Stimulated activated naive CD8-positive, alpha-beta T cell treated with anti-CD3 and anti-CD28 coated beads, Interleukin-15, amount 100 ng/mL, for 72 hours (primary cell): ENCODE measurements at regions not wholly inside any gene's neighbourhood (a gene's known extent, or its start where the extent isn't known, plus 50 kb on each side); places are given as distances from the start of the nearest gene placed in this dataset.

Experiments used
- ATAC-seq: fragments of 150-1000 bp; cut with Tn5 transposase; 2 replicates; pipeline ENCODE4 v1.10.0; 2021; ENCODE audit warnings: mild to moderate bottlenecking, moderate library complexity
- DNase-seq, 2 donors: peaks; one replicate each; pipeline ENCODE4 v3.0.0; 2021 to 2022
- H3K27ac Mint-ChIP-seq, 2 donors: one replicate each; pipeline ENCODE4 v1.8.0; 2022; ENCODE audit warnings: mild to moderate bottlenecking in 2 of 2, mixed read lengths in 2 of 2, moderate library complexity in 2 of 2
- H3K27me3 Mint-ChIP-seq: one replicate; pipeline ENCODE4 v1.8.0; 2022; ENCODE audit warnings: mixed read lengths
- H3K4me1 Mint-ChIP-seq: one replicate; pipeline ENCODE4 v1.8.0; 2022; ENCODE audit warnings: mild to moderate bottlenecking, mixed read lengths
- H3K4me3 Mint-ChIP-seq, 2 donors: one replicate each; pipeline ENCODE4 v1.8.0; 2022; ENCODE audit warnings: mild to moderate bottlenecking in 2 of 2, mixed read lengths in 2 of 2, moderate library complexity in 1 of 2
- H3K9me3 Mint-ChIP-seq, 2 donors: one replicate each; pipeline ENCODE4 v1.8.0; 2022; ENCODE audit warnings: mixed read lengths in 2 of 2

DNA sequence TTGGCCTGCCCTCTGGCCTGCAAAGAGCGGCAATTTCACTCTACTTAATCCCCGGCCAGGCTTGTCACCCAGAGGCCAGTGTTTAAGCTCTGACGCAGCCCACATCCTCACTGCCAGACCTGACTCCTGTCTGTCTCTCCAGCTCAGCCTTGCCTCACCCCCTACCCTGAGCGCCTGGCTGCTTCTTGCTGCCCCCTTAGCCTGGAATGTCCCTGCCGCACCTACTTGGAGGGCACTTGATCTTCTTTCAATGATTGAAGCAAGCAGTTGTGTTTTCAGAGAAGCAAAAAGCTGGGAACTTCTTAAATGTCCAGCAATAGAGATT, 87.4 kb upstream of the ZBTB40 start:
- H3K4me3 Mint-ChIP-seq = no peak overlapping the region

DNA sequence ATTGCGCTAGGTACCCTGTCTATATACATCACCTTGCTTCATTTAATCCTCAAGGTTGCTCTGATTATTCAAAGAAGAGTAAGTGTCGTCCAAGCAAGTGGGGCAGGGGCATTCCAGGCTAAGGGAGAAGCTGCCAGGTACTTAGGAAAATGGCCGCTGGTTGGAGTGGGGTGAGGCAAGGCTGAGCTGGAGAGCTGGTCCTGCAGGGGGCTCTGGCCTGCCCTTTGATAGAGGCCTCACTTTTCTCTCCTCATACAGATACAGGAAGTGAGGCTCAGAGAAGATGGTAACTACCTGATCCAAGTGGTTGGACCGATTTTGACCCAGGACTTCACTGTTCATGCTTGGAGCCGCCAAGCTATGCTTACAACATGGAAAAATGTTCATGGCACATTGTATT, 86.9 kb upstream of the ZBTB40 start:
- ATAC-seq (no peak), DNase-seq (no peak)
- Mint-ChIP-seq H3K27ac (no peak overlapping the region), H3K27me3 (peaks cover 59% of the 10 kb centered on the region), H3K4me1 (no peaks in the 10 kb centered on the region), H3K9me3 (no peaks in the 10 kb centered on the region), H3K4me3 (no peak overlapping the region)

More for the DNA sequence above, 87.4 kb upstream of the ZBTB40 start:
- H3K9me3 Mint-ChIP-seq = no peaks in the 10 kb centered on the region
- peak overlapping the region in 1 of 2 donors; percentile 57 for H3K27ac Mint-ChIP-seq
- ATAC-seq = no peak
- H3K27me3 Mint-ChIP-seq = peaks cover 59% of the 10 kb centered on the region
- no peak for DNase-seq
- H3K4me1 Mint-ChIP-seq = no peaks in the 10 kb centered on the region

DNA sequence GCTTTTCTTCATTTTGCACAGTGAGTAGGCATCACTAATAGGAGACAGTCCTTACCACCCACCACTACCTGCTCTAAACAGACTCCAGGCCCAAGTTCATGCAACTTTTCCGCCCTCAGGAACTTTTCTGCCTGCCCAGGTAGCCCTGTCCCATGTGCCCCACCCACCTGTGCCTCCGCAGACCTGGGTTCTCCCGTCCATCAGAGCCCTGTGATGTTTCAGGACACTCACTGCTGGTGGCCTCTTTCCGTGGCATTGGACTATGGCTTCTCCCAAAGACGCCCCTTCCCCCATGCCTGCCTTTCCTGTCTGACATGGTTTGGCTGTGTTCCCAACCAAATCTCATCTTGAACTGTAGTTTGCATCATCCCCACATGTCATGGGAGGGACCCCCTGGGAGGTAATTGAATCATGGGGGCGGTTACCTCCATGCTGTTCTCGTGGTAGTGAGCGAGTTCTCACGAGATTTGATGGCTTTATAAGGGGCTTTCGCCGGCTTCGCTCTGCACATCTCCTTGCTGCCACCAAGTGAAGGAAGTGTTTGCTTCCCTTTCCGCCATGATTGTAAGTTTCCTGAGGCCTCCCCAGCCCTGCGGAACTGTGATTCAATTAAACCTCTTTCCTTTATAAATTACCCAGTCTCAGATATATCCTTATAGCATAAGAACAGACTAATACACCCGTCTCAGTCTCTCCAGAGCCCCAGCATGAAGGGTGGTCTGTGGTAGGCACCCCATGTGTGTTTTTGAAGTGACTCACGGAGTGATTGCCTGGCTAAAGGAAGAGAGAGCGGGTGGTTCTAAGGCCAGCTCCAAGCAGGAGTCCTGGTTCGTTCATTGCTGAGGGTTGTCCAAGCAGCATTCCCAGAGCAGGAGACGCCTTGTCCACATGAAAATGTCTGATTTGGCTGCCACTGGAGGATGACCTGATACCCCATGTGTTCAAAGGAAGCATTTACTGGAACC, 86.0 kb upstream of the ZBTB40 start:
- Mint-ChIP-seq H3K27me3 (peaks cover 58% of the 10 kb centered on the region), H3K4me3 (no peak overlapping the region), H3K27ac (no peak overlapping the region), H3K9me3 (no peaks in the 10 kb centered on the region), H3K4me1 (no peaks in the 10 kb centered on the region)
- no peak for ATAC-seq
- no peak for DNase-seq

DNA sequence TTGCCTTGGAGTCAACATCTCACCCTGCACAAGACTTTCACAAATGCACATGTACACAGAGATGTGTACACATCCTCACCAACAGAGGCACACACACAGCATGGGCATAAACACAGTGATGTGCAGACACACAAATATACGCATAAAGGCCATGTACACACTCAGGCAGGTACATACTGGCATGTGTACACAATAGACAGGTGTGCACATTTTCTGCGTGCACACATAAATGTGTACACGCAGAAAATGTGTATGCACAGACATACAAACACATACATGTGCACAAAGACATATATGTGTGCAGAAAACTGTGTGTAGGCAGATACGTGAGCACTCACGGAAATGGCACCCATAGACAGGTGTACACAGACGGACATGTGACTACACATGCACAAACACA, 85.3 kb upstream of the ZBTB40 start:
- ATAC-seq = no peak
- DNase-seq = no peak
- H3K4me1 Mint-ChIP-seq = no peaks in the 10 kb centered on the region
- no peaks in the 10 kb centered on the region for H3K9me3 Mint-ChIP-seq
- no peak overlapping the region for H3K27ac Mint-ChIP-seq
- no peak overlapping the region for H3K4me3 Mint-ChIP-seq
- peaks cover 62% of the 10 kb centered on the region for H3K27me3 Mint-ChIP-seq

DNA sequence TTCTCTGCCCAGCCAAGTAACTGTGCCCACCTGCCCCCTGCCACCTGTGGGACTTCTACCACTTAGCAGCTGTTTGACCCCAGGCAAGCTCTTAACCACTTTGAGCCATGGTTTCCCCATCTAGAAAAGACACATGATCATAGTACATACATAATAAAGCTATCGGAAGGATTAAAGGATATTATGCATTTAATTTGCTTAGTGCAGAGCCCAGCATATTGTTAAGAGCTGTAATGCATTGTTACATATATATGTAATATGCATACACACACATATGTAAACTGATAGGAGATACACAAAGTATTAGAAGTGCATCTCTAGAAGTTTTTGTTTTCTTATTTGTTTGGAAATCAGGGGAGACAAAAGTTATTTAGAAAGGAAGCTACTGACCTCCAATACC, 83.5 kb upstream of the ZBTB40 start:
- DNase-seq = no peak
- ATAC-seq = no peak
- H3K27me3 Mint-ChIP-seq = peaks cover 61% of the 10 kb centered on the region
- H3K4me3 Mint-ChIP-seq = no peak overlapping the region
- no peaks in the 10 kb centered on the region for H3K4me1 Mint-ChIP-seq
- no peak overlapping the region for H3K27ac Mint-ChIP-seq
- H3K9me3 Mint-ChIP-seq = peaks cover 5 to 7% of the 10 kb centered on the region in 2 donors

GRCh38 chr1:22369294-22370189, 82.1 kb upstream of the ZBTB40 start:
- Mint-ChIP-seq H3K27ac (no peak overlapping the region), H3K9me3 (peaks cover 10% of the 10 kb centered on the region in 2 donors), H3K4me3 (no peak overlapping the region), H3K27me3 (peaks cover 47% of the 10 kb centered on the region), H3K4me1 (no peaks in the 10 kb centered on the region)
- no peak for DNase-seq
- no peak for ATAC-seq

- ATAC-seq = no peak
- Mint-ChIP-seq H3K27me3 (peaks cover 45% of the 10 kb centered on the region), H3K27ac (no peak overlapping the region), H3K9me3 (peaks cover 10% of the 10 kb centered on the region in 2 donors), H3K4me1 (no peaks in the 10 kb centered on the region), H3K4me3 (no peak overlapping the region)
- DNase-seq = no peak
Observed at GRCh38 chr1:22370190-22370498, 81.5 kb upstream of the ZBTB40 start.

- Mint-ChIP-seq H3K4me1 (no peaks in the 10 kb centered on the region), H3K27ac (no peak overlapping the region)
- DNase-seq = no peak
Observed at GRCh38 chr1:22371408-22371807, 80.2 kb upstream of the ZBTB40 start.

DNA sequence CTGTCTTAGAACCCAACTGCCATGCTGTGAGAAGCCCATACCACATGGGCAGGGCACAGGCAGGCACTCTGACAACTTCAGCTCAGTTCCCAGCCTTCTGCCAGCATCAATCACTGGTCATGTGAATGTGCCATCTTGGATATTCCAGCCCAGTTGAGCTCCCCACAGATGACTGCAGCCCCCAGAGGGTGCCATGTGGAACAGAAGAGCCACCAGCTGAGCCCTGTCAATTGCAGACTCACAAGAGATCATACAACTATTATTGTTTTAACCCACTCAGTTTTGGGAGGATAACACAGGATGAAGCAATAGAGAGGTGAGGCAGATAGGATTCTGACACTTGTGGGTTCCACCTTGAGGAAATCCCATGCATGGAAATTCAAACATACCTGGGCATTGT, 78.4 kb upstream of the ZBTB40 start:
- Mint-ChIP-seq H3K27me3 (peaks cover 39% of the 10 kb centered on the region), H3K27ac (no peak overlapping the region), H3K9me3 (peaks cover 10% of the 10 kb centered on the region in 2 donors), H3K4me3 (no peak overlapping the region), H3K4me1 (no peaks in the 10 kb centered on the region)
- no peak for ATAC-seq
- no peak for DNase-seq

More at GRCh38 chr1:22371408-22371807, 80.2 kb upstream of the ZBTB40 start:
- H3K27me3 Mint-ChIP-seq = peaks cover 37% of the 10 kb centered on the region
- ATAC-seq = no peak
- peaks cover 10% of the 10 kb centered on the region in 2 donors for H3K9me3 Mint-ChIP-seq
- no peak overlapping the region for H3K4me3 Mint-ChIP-seq

- Mint-ChIP-seq H3K9me3 (peaks cover 10% of the 10 kb centered on the region in 2 donors), H3K4me1 (no peaks in the 10 kb centered on the region)
Observed at GRCh38 chr1:22374001-22374400, 77.7 kb upstream of the ZBTB40 start.

GRCh38 chr1:22375601-22376000, 76.0 kb upstream of the ZBTB40 start:
- DNase-seq = no peak
- Mint-ChIP-seq H3K9me3 (peaks cover 10% of the 10 kb centered on the region in 2 donors), H3K27me3 (peaks cover 30% of the 10 kb centered on the region), H3K27ac (no peak overlapping the region), H3K4me1 (no peaks in the 10 kb centered on the region), H3K4me3 (no peak overlapping the region)
- ATAC-seq = no peak

More at GRCh38 chr1:22374001-22374400, 77.7 kb upstream of the ZBTB40 start:
- H3K27ac Mint-ChIP-seq = no peak overlapping the region
- no peak for ATAC-seq
- no peak for DNase-seq
- peaks cover 32% of the 10 kb centered on the region for H3K27me3 Mint-ChIP-seq
- no peak overlapping the region for H3K4me3 Mint-ChIP-seq

DNA sequence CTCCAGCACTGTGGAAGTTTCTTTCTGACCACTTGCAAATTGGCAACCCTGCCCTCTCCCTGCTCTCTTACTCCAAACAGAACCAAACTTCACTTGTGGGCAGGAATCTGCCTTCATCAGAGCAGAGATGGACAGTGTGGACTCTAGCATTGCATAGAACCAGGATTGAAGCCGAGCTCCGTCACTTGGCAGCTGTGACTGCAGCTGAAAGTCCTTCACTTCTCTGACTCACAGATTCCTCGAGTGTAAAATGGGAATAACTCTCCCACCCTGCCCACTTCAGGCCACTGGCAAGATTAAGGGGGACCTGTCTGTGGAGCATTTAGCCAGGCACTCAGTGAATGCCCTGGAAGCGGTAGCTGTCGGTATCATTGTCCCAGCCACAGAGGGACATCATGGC, 75.7 kb upstream of the ZBTB40 start:
- H3K27me3 Mint-ChIP-seq = peaks cover 30% of the 10 kb centered on the region
- ATAC-seq (no peak), DNase-seq (no peak)
- no peak overlapping the region for H3K27ac Mint-ChIP-seq
- H3K4me3 Mint-ChIP-seq = no peak overlapping the region
- peaks cover 10% of the 10 kb centered on the region in 2 donors for H3K9me3 Mint-ChIP-seq
- H3K4me1 Mint-ChIP-seq = no peaks in the 10 kb centered on the region

DNA sequence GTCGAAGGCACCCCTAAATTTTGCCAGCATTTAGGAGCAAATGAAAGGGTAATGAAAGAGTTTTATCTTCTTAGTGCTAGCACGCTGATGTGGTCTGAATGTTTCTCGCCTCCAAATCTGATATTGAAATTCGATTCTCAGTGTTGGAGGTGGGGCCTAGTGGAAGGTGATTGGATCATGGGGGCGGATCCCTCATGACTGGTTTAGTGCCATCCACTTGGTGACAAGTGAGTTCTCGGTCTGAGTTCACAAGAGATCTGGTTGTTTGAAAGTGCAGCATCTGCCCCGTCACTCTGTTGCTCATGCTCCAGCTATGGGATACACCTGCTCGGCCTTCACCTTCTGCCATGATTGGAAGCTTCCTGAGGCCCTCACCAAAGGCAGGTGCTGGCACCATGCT, 75.1 kb upstream of the ZBTB40 start:
- H3K4me1 Mint-ChIP-seq = no peaks in the 10 kb centered on the region
- no peak for ATAC-seq
- H3K27me3 Mint-ChIP-seq = peaks cover 28% of the 10 kb centered on the region
- peaks cover 10% of the 10 kb centered on the region in 2 donors for H3K9me3 Mint-ChIP-seq
- H3K4me3 Mint-ChIP-seq = no peak overlapping the region
- DNase-seq = no peak
- H3K27ac Mint-ChIP-seq = no peak overlapping the region

- Mint-ChIP-seq H3K4me1 (no peaks in the 10 kb centered on the region), H3K9me3 (peaks cover 10% of the 10 kb centered on the region in 2 donors), H3K27me3 (peaks cover 27% of the 10 kb centered on the region), H3K4me3 (no peak overlapping the region), H3K27ac (no peak overlapping the region)
- DNase-seq (no peak), ATAC-seq (no peak)
Observed at GRCh38 chr1:22376976-22377375, 74.7 kb upstream of the ZBTB40 start.

DNA sequence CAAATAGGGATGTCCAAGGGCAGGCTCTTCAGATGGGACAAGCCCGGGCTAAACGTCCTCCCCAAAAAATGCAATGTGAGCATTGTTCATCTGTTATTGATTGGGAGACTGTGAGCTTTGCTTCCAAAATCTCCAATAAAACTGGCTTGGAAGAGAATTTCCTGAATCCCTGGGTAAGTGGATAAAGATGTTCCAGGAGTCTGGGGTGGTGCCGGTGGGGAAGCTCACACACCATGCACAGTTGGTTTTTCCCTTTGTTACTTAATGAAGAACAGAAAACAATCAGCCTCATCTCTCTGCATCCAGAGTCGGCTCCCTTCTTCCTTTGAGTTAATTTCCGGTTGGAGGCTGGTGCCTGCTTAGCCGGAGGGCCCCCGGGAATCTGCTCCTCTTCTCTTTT, 72.1 kb upstream of the ZBTB40 start:
- ATAC-seq = no peak
- DNase-seq = no peak
- Mint-ChIP-seq H3K4me3 (no peak overlapping the region), H3K27ac (no peak overlapping the region), H3K27me3 (peaks cover 45% of the 10 kb centered on the region), H3K9me3 (no peaks in the 10 kb centered on the region), H3K4me1 (no peaks in the 10 kb centered on the region)
